A549 (cell line): ENCODE measurements at regions not wholly inside any gene's neighbourhood (a gene's known extent, or its start where the extent isn't known, plus 50 kb on each side); places are given as distances from the start of the nearest gene placed in this dataset.

ENCODE experiments used
- ATAC-seq, 2 experiments: fragments of 200-7000 bp in 1 of 2; fragments of >200 bp in 1 of 2; cut with Nextera tagmentation in 1 of 2; cut with Tn5 transposase in 1 of 2; 3 replicates each; pipeline versions ENCODE4 v1.8.0 to v1.9.1; 2018 to 2020; ENCODE audit warnings: mild to moderate bottlenecking in 1 of 2, moderate library complexity in 1 of 2
- CTCF ChIA-PET: fragments of 300-600 bp; sonication (Branson Sonifier 250); formaldehyde crosslinking; extraction: SDS; loops from one replicate; lab custom pipeline; 2021; ENCODE audit warnings: antibody characterized with exemption, inconsistent platforms; lab: Yijun Ruan, JAX
- POLR2A ChIA-PET: fragments of 350-600 bp; formaldehyde crosslinking; extraction: SDS; loops from one replicate; lab custom pipeline; 2021; ENCODE audit warnings: antibody characterized with exemption, inconsistent platforms; lab: Yijun Ruan, JAX
- DNase-seq, 2 experiments: peaks; one replicate each; pipeline versions ENCODE4 v3.0.0 to v3.0.0-alpha.2; 2011 to 2016; ENCODE audit warnings: low read depth in 1 of 2, low spot score in 1 of 2
- FAIRE-seq: peaks from 2 replicates; lab custom pipeline; 2011; peaks lifted over from hg19 to GRCh38; lab: Jason Lieb, UNC
- H3K27ac ChIP-seq, 2 experiments: fragments of >200 bp; sonication (Bioruptor Twin); formaldehyde crosslinking; 3 replicates each; pipeline ENCODE4 v1.5.1; 2016 to 2017
- H3K4me1 ChIP-seq: fragments of >200 bp; sonication (Bioruptor Twin); formaldehyde crosslinking; 3 replicates; pipeline ENCODE4 v1.6.1; 2016
- H3K4me2 ChIP-seq: fragments of >200 bp; sonication (Bioruptor Twin); formaldehyde crosslinking; 3 replicates; pipeline ENCODE4 v1.6.1; 2016
- H3K4me3 ChIP-seq: fragments of >200 bp; sonication (Bioruptor Twin); formaldehyde crosslinking; 3 replicates; pipeline ENCODE4 v1.5.1; 2016
- H3K9me3 ChIP-seq: fragments of >200 bp; sonication (Bioruptor Twin); formaldehyde crosslinking; 3 replicates; pipeline ENCODE4 v1.6.1; 2016
- ATOH8 ChIP-seq: fragments of 250-450 bp; sonication (Bioruptor Pico); IDR thresholded peaks from 2 replicates; pipeline ENCODE4 v1.5.0; 2020; ENCODE audit warnings: low read depth, mild to moderate bottlenecking, moderate library complexity
- BHLHE40 ChIP-seq: IDR thresholded peaks from 2 replicates; pipeline ENCODE4 v1.6.1; 2012; ENCODE audit warnings: low read depth, low read length, inconsistent platforms
- CBX2 ChIP-seq: fragments of 200-600 bp; sonication (generic); IDR thresholded peaks from 2 replicates; pipeline ENCODE4 v1.6.1; 2016; ENCODE audit warnings: low read depth, mild to moderate bottlenecking, borderline replicate concordance
- CBX8 ChIP-seq: fragments of 200-600 bp; sonication (generic); IDR thresholded peaks from 2 replicates; pipeline ENCODE4 v1.6.1; 2016
- CEBPB ChIP-seq, 2 experiments: fragments of >200 bp in 1 of 2; sonication (Bioruptor Twin) in 1 of 2; formaldehyde crosslinking in 1 of 2; IDR thresholded peaks; 2 replicates each; pipeline ENCODE4 v1.6.1; 2012 to 2016
- CHD2 ChIP-seq: fragments of 150-350 bp; IDR thresholded peaks from 2 replicates; pipeline ENCODE4 v1.6.1; 2014; ENCODE audit warnings: low read length; ENCODE audit not compliant: partially characterized antibody
- CHD4 ChIP-seq: fragments of 200-600 bp; sonication (generic); IDR thresholded peaks from 2 replicates; pipeline ENCODE4 v1.6.1; 2016; ENCODE audit warnings: antibody characterized with exemption, mild to moderate bottlenecking, borderline replicate concordance
- CTCF ChIP-seq: fragments of >200 bp; sonication (Bioruptor Twin); formaldehyde crosslinking; IDR thresholded peaks from 3 replicates; pipeline ENCODE4 v1.5.1; 2016
- EHF ChIP-seq: fragments of 250-450 bp; sonication (Bioruptor Pico); IDR thresholded peaks from 2 replicates; pipeline ENCODE4 v1.5.0; 2020; ENCODE audit warnings: mild to moderate bottlenecking
- ELK1 ChIP-seq: fragments of 150-350 bp; IDR thresholded peaks from 2 replicates; pipeline ENCODE4 v1.6.1; 2014; ENCODE audit warnings: low read depth, mild to moderate bottlenecking, low read length
- FOXS1 ChIP-seq: fragments of 250-450 bp; sonication (Bioruptor Pico); IDR thresholded peaks from 2 replicates; pipeline ENCODE4 v1.5.0; 2020; ENCODE audit warnings: mild to moderate bottlenecking, moderate library complexity
- HDAC2 ChIP-seq: fragments of 200-600 bp; sonication (generic); IDR thresholded peaks from 2 replicates; pipeline ENCODE4 v1.6.1; 2016
- HES2 ChIP-seq: fragments of >200 bp; sonication (Bioruptor Twin); formaldehyde crosslinking; IDR thresholded peaks from 2 replicates; pipeline ENCODE4 v1.6.1; 2016
- HEYL ChIP-seq: fragments of 250-450 bp; sonication (Bioruptor Pico); IDR thresholded peaks from 2 replicates; pipeline ENCODE4 v1.8.0; 2021; ENCODE audit warnings: mild to moderate bottlenecking, moderate library complexity
- HOXB13 ChIP-seq: fragments of 250-450 bp; sonication (Bioruptor Pico); IDR thresholded peaks from 2 replicates; pipeline ENCODE4 v1.5.0; 2020; ENCODE audit warnings: low read depth, mild to moderate bottlenecking, moderate library complexity
- JUN ChIP-seq, 2 experiments: fragments of >200 bp; sonication (Bioruptor Twin); formaldehyde crosslinking; IDR thresholded peaks; 2 replicates in 1 of 2; 3 replicates in 1 of 2; pipeline ENCODE4 v1.6.1; 2016 to 2017
- JUNB ChIP-seq: fragments of >200 bp; sonication (Bioruptor Twin); formaldehyde crosslinking; IDR thresholded peaks from 2 replicates; pipeline ENCODE4 v1.6.1; 2016
- KDM1A ChIP-seq: fragments of 200-600 bp; sonication (generic); IDR thresholded peaks from 2 replicates; pipeline ENCODE4 v1.6.1; 2016; ENCODE audit warnings: low read depth, mild to moderate bottlenecking
- KDM5A ChIP-seq: fragments of 200-600 bp; sonication (generic); IDR thresholded peaks from 2 replicates; pipeline ENCODE4 v1.6.1; 2016; ENCODE audit warnings: antibody characterized with exemption, mild to moderate bottlenecking
- MAFK ChIP-seq: fragments of 450-650 bp; IDR thresholded peaks from 2 replicates; pipeline ENCODE4 v1.6.1; 2014; ENCODE audit not compliant: partially characterized antibody
- PBX3 ChIP-seq: IDR thresholded peaks from 2 replicates; pipeline ENCODE4 v1.6.1; 2012
- POLR2A ChIP-seq: IDR thresholded peaks from 2 replicates; pipeline ENCODE4 v1.6.1; 2012; ENCODE audit warnings: mild to moderate bottlenecking, low read length
- POLR2AphosphoS2 ChIP-seq: conservative IDR thresholded peaks from 2 replicates; pipeline ENCODE4 v1.6.1; 2012; ENCODE audit warnings: low read length, improper control_type of control experiment, inconsistent platforms
- RARB ChIP-seq: fragments of 250-450 bp; sonication (Bioruptor Pico); IDR thresholded peaks from 2 replicates; pipeline ENCODE4 v1.8.0; 2021; ENCODE audit warnings: mild to moderate bottlenecking, moderate library complexity
- RCOR1 ChIP-seq: fragments of 150-350 bp; IDR thresholded peaks from 2 replicates; pipeline ENCODE4 v1.6.1; 2014; ENCODE audit warnings: antibody characterized with exemption, low read length, low read depth
- SREBF2 ChIP-seq: fragments of 450-650 bp; IDR thresholded peaks from 2 replicates; pipeline ENCODE4 v1.6.1; 2014; ENCODE audit warnings: mild to moderate bottlenecking, moderate library complexity
- TFCP2L1 ChIP-seq: fragments of 250-450 bp; sonication (Bioruptor Pico); IDR thresholded peaks from 2 replicates; pipeline ENCODE4 v1.5.0; 2021; ENCODE audit warnings: mild to moderate bottlenecking
- ZC3H11A ChIP-seq: fragments of 450-650 bp; IDR thresholded peaks from 2 replicates; pipeline ENCODE4 v1.6.1; 2014; ENCODE audit warnings: antibody characterized with exemption, mild to moderate bottlenecking
- ZSCAN20 ChIP-seq: fragments of 250-450 bp; sonication (Bioruptor Pico); IDR thresholded peaks from 2 replicates; pipeline ENCODE4 v1.8.0; 2022; ENCODE audit warnings: mild to moderate bottlenecking, moderate library complexity
- WGBS: methylation state at CpG from one replicate; pipeline ENCODE4 v1.1.6; 2017; ENCODE audit errors: missing lambda C conversion rate; 5-methylcytosine and 5-hydroxymethylcytosine counted together

GRCh38 chr4:181728305-181728966, 514.8 kb upstream of the TENM3 start:
- Histone ChIP-seq H3K4me3 (no peak overlapping the region), H3K4me1 (no peaks in the 10 kb centered on the region), H3K4me2 (no peak overlapping the region), H3K9me3 (no peaks in the 10 kb centered on the region), H3K27ac (no peak overlapping the region)
- whole genome bisulfite sequencing, result 11% methylated on average over 5 of the region's 5 CpGs
- DNase-seq, result no peak
- no peak for ATAC-seq
- CTCF ChIA-PET, result no interaction called here
- POLR2A ChIA-PET, result no interaction called here
- no peak for TF ChIP-seq POLR2AphosphoS2
- no peak for TF ChIP-seq TFCP2L1 (CRISPR knock-in tag)
- TF ChIP-seq ZSCAN20 (CRISPR knock-in tag), result no peak
- TF ChIP-seq HES2, result no peak
- TF ChIP-seq HDAC2, result no peak
- no peak for TF ChIP-seq BHLHE40
- no peak for FAIRE-seq

- ChIA-PET CTCF (no interaction called here), POLR2A (no interaction called here)
- TF ChIP-seq FOXS1 (CRISPR knock-in tag) (no peak), PBX3 (no peak), HOXB13 (CRISPR knock-in tag) (no peak), KDM5A (no peak), CHD2 (no peak), ELK1 (no peak), JUNB (no peak), JUN (IDR thresholded peaks at IDR 0.05) (no peak), RARB (CRISPR knock-in tag) (no peak), CTCF (no peak), ATOH8 (CRISPR knock-in tag) (no peak), RCOR1 (no peak), HES2 (no peak), CBX8 (no peak), ZC3H11A (no peak)
- no peak overlapping the region for H3K4me3 ChIP-seq
- no peaks in the 10 kb centered on the region for H3K9me3 ChIP-seq
- DNase-seq, result no peak
- ATAC-seq, result no peak
- WGBS, result 0% methylated on average over 1 of the region's 1 CpG
- no peak overlapping the region for H3K27ac ChIP-seq
- H3K4me2 ChIP-seq, result no peak overlapping the region
- no peaks in the 10 kb centered on the region for H3K4me1 ChIP-seq
- FAIRE-seq, result no peak
Observed at GRCh38 chr4:181731900-181732299, 511.3 kb upstream of the TENM3 start.

- POLR2A ChIA-PET, result no interaction called here
- ATAC-seq, result no peak
Observed at GRCh38 chr4:181737744-181738143, 505.5 kb upstream of the TENM3 start.

More at GRCh38 chr4:181737744-181738143, 505.5 kb upstream of the TENM3 start:
- DNase-seq, result no peak
- no peaks in the 10 kb centered on the region for H3K9me3 ChIP-seq
- no peaks in the 10 kb centered on the region for H3K4me1 ChIP-seq
- no peak for FAIRE-seq
- no peak overlapping the region for H3K4me2 ChIP-seq
- H3K4me3 ChIP-seq, result no peak overlapping the region
- H3K27ac ChIP-seq, result no peak overlapping the region
- 6% methylated on average over 4 of the region's 4 CpGs for WGBS
- TF ChIP-seq POLR2A (no peak), SREBF2 (no peak), HEYL (CRISPR knock-in tag) (no peak), KDM1A (no peak), CHD4 (no peak), KDM5A (no peak), JUNB (no peak), CEBPB (IDR thresholded peaks at IDR 0.05) (no peak), CBX2 (no peak), EHF (CRISPR knock-in tag) (no peak), MAFK (no peak)
- CTCF ChIA-PET, result no interaction called here
